Fibroblast of lung (primary cell): ENCODE measurements at regions not wholly inside any gene's neighbourhood (a gene's known extent, or its start where the extent isn't known, plus 50 kb on each side); places are given as distances from the start of the nearest gene placed in this dataset.
A peak's percentile ranks its signal among the peaks of the same experiment; 100 is the strongest.

ENCODE experiments used
- DNase-seq, 2 donors: peaks; one replicate each; pipeline versions ENCODE4 v3.0.0 to v3.0.0-alpha.2; 2010; ENCODE audit warnings: low read depth in 2 of 2
- H2AFZ ChIP-seq: 2 replicates; pipeline ENCODE4 v1.5.1; 2012; ENCODE audit warnings: low read length, control low read depth, inconsistent platforms
- H3K27ac ChIP-seq: 2 replicates; pipeline ENCODE4 v1.5.1; 2011; ENCODE audit warnings: low read length, control low read depth; ENCODE audit not compliant: insufficient read depth
- H3K27me3 ChIP-seq: 2 replicates; pipeline ENCODE4 v1.5.1; 2011; ENCODE audit warnings: mild to moderate bottlenecking, low read length; ENCODE audit not compliant: control insufficient read depth, insufficient read depth
- H3K36me3 ChIP-seq: 2 replicates; pipeline ENCODE4 v1.5.1; 2011; ENCODE audit warnings: low read length; ENCODE audit not compliant: control insufficient read depth, insufficient read depth
- H3K4me1 ChIP-seq: 2 replicates; pipeline ENCODE4 v1.5.1; 2011; ENCODE audit warnings: low read length; ENCODE audit not compliant: control insufficient read depth, insufficient read depth; ENCODE audit errors: extremely low read depth
- H3K4me2 ChIP-seq: 2 replicates; pipeline ENCODE4 v1.5.1; 2011; ENCODE audit warnings: low read length, control low read depth; ENCODE audit not compliant: insufficient read depth; ENCODE audit errors: extremely low read depth
- H3K4me3 ChIP-seq, 4 experiments: fragments of 200-600 bp in 1 of 4; sonication (generic) in 1 of 4; replicated peaks in 1 of 4; 2 replicates each; pipeline ENCODE4 v1.5.1; 2011 to 2016; ENCODE audit warnings: low read length in 4 of 4, low read depth in 3 of 4, mild to moderate bottlenecking in 3 of 4, control low read depth in 2 of 4, inconsistent platforms in 1 of 4, mixed read lengths in 1 of 4; ENCODE audit not compliant: insufficient read depth in 1 of 4; ENCODE audit errors: control extremely low read depth in 1 of 4
- H3K79me2 ChIP-seq: 2 replicates; pipeline ENCODE4 v1.5.1; 2012; ENCODE audit warnings: mild to moderate bottlenecking, low read length, inconsistent platforms; ENCODE audit not compliant: control insufficient read depth, insufficient read depth
- H3K9ac ChIP-seq: 2 replicates; pipeline ENCODE4 v1.5.1; 2011; ENCODE audit warnings: mild to moderate bottlenecking, low read length, control low read depth; ENCODE audit not compliant: insufficient read depth
- H3K9me3 ChIP-seq: 2 replicates; pipeline ENCODE4 v1.5.1; 2012; ENCODE audit warnings: low read depth, low read length; ENCODE audit not compliant: control insufficient read depth, insufficient read depth
- H4K20me1 ChIP-seq: 2 replicates; pipeline ENCODE4 v1.5.1; 2011; ENCODE audit warnings: low read length; ENCODE audit not compliant: control insufficient read depth, insufficient read depth; ENCODE audit errors: extremely low read depth
- EZH2 ChIP-seq: IDR thresholded peaks from 2 replicates; pipeline ENCODE4 v1.5.1; 2012; ENCODE audit warnings: low read length, control low read depth, mild to moderate bottlenecking; ENCODE audit errors: missing control alignments
- TF ChIP-seq, protein P1 (sequence below), 2 donors: IDR thresholded peaks in 1 of 2; conservative IDR thresholded peaks in 1 of 2; 1 replicate in 1 of 2; 2 replicates in 1 of 2; pipeline ENCODE4 v1.5.1; 2011 to 2012; ENCODE audit warnings: low read length in 2 of 2, control low read depth in 1 of 2, inconsistent platforms in 1 of 2, low read depth in 1 of 2, mild to moderate bottlenecking in 1 of 2

DNA sequence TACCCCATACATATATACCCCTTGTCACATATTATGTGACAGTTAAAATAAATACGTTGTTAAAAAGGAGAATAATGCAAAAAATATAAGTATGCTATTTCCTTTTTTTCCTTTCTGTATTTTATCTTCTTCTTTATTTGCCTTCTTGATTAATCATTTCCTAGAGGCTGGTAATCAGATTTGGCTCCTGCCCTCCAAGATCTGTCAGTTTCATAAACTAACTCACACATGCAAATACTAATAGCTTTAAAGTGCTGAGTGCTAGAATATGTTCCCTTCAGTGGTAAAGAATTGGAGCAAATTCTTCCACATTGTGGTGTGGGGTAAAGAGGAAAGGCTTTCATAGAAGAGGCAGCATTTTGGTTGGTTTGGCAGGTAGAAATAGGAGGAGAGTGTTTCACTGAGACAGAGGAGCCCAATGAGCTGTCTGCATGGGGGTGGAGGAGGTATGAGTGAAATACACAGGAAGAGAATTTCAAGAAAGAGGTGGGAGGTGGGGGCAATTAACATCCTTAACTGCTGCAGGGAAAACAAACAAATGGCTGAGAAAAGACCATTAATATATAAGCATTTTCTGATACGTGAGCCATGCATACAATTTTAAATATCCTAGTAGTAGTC, 523.9 kb downstream of the BMP2 start:
- TF ChIP-seq EZH2: no peak
- TF ChIP-seq, protein P1, sequence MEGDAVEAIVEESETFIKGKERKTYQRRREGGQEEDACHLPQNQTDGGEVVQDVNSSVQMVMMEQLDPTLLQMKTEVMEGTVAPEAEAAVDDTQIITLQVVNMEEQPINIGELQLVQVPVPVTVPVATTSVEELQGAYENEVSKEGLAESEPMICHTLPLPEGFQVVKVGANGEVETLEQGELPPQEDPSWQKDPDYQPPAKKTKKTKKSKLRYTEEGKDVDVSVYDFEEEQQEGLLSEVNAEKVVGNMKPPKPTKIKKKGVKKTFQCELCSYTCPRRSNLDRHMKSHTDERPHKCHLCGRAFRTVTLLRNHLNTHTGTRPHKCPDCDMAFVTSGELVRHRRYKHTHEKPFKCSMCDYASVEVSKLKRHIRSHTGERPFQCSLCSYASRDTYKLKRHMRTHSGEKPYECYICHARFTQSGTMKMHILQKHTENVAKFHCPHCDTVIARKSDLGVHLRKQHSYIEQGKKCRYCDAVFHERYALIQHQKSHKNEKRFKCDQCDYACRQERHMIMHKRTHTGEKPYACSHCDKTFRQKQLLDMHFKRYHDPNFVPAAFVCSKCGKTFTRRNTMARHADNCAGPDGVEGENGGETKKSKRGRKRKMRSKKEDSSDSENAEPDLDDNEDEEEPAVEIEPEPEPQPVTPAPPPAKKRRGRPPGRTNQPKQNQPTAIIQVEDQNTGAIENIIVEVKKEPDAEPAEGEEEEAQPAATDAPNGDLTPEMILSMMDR (conservative IDR thresholded peaks at IDR 0.05 in 1 of 2, IDR thresholded peaks at IDR 0.05 in 1 of 2; ENCODE audit: low read depth in 1 of 2, low read length in 2 of 2): no peak
- Histone ChIP-seq H3K4me3 (no peak overlapping the region), H2AFZ (no peak overlapping the region), H3K27ac (no peak overlapping the region), H3K79me2 (no peaks in the 10 kb centered on the region), H3K36me3 (no peaks in the 10 kb centered on the region), H3K4me1 (no peaks in the 10 kb centered on the region), H3K4me2 (no peak overlapping the region), H3K9me3 (no peaks in the 10 kb centered on the region), H4K20me1 (no peaks in the 10 kb centered on the region), H3K27me3 (no peaks in the 10 kb centered on the region), H3K9ac (no peak overlapping the region)
- no peak for DNase-seq

DNA sequence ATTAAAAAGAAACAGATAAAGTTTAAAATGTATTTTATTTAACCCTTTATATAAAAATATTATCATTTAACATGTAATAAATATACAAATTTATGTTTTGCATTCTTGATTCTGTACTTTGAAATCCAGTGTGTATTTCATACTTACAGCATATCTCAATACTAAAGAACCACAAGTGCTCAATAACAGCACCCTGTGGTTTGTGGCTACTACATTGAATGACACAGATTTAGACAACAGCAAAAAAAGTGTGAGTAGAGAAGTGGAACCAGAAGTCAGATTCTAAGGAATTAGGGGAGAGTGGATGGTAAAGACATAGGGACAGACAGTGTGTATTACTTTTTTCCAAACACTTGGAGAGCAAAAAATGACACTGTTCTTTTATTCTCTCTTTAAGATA, 524.5 kb downstream of the BMP2 start:
- Histone ChIP-seq H3K79me2 (no peaks in the 10 kb centered on the region), H3K27me3 (no peaks in the 10 kb centered on the region), H3K4me3 (no peak overlapping the region), H2AFZ (no peak overlapping the region), H3K36me3 (no peaks in the 10 kb centered on the region), H3K9ac (no peak overlapping the region), H3K4me2 (no peak overlapping the region), H3K27ac (no peak overlapping the region), H3K9me3 (no peaks in the 10 kb centered on the region), H3K4me1 (no peaks in the 10 kb centered on the region), H4K20me1 (no peaks in the 10 kb centered on the region)
- no peak for TF ChIP-seq EZH2
- TF ChIP-seq, protein P1 (conservative IDR thresholded peaks at IDR 0.05 in 1 of 2, IDR thresholded peaks at IDR 0.05 in 1 of 2; ENCODE audit: low read depth in 1 of 2, low read length in 2 of 2): no peak
- peak in 1 of 2 donors; percentile 7 for DNase-seq

DNA sequence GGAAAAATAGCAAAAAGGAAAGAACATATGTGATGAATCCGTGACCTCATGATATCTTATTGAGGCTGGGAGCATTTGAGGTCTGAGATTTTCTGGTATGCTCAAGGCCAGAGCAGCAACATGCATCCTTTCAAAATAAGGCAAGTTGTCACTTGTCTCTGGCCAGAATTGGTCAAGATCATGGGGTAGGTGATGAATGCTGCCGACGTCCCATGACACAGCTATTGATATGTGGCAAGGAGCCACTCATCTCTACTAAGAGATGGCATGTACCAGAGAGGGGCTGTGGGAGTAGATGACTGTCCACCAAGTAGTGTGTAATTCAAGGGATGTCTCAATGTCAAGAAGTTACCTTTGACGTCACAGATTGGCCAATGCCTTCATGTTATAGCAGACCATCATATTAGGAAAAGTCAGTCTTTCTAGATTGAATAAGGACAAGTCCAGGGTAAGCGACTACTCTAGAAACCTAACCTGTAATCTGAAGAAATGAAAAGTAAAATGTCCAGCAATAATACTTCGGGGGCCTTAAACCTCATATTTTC, 527.4 kb downstream of the BMP2 start:
- Histone ChIP-seq H3K4me3 (no peak overlapping the region), H3K9ac (no peak overlapping the region), H3K9me3 (no peaks in the 10 kb centered on the region), H3K4me1 (no peaks in the 10 kb centered on the region), H4K20me1 (no peaks in the 10 kb centered on the region), H3K79me2 (no peaks in the 10 kb centered on the region), H3K27ac (no peak overlapping the region), H3K36me3 (no peaks in the 10 kb centered on the region), H3K27me3 (no peaks in the 10 kb centered on the region), H2AFZ (no peak overlapping the region), H3K4me2 (no peak overlapping the region)
- TF ChIP-seq EZH2: no peak
- TF ChIP-seq, protein P1 (conservative IDR thresholded peaks at IDR 0.05 in 1 of 2, IDR thresholded peaks at IDR 0.05 in 1 of 2; ENCODE audit: low read depth in 1 of 2, low read length in 2 of 2): no peak
- DNase-seq: no peak
